ENCODE measurements at regions not wholly inside any gene's neighbourhood (a gene's known extent, or its start where the extent isn't known, plus 50 kb on each side); places are given as distances from the start of the nearest gene placed in this dataset.
"Not testable (repeated sequence)": the region's sequence is repeated elsewhere in the genome, so short reads cannot be mapped to it uniquely, and the experiment has no call there.

GRCh38 chr16:29217752-29218126, 188.8 kb downstream of the NPIPB11 start:
- DNase-seq; in situ Hi-C loops (cut with MboI; ENCODE audit: low pct_unique_long_range_greater_than_20kb, low sequenced_read_pairs): not testable (repeated sequence)

DNA sequence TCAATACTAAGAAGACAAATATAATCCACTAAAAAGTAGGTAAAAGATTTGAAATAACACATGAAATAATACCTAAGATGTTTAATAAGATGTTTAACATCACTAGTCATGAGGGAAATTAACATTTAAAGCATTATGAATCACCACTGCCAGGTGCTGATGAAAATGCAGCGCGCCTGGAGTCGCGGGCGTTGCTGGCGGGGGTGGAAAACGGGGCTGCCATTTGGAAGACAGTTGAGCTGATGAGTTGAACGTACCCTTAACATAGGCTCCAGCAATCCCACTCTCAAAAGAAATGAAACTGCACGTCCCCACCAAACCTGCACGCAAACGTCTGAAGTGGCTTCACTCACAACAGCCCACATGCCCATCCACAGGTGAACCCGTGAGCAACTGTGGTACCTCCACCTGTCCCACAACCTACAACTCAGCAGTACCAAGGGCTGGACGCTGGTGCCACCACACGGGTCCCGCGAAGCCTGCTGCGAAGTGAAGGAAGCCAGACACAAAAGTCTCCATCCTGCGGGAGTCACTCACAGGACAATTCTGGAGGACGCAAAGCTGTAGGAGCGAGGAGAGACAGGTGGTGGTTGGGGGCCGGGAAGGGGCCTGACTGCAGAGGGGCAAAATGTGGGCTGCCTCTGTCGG, 189.3 kb downstream of the NPIPB11 start:
- DNase-seq; in situ Hi-C loops (cut with MboI; ENCODE audit: low pct_unique_long_range_greater_than_20kb, low sequenced_read_pairs): not testable (repeated sequence)

DNA sequence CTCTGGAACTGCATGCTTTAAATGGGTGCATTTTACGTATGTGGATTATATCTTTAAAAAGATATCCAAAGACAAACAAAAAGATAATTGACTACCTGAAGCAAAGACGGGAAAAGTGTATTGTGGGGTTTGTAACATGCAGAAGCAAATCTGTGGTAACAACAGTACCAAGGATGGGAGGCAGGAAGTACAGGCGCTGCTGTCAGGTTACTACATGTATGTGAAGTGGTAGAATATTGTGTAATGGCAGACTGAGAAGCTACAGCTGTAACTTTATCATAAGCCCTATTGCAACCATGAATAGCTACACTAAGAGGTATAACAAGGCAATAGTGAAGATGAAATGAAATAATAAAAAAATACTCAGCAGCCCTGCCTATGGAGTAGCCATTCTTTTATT, 192.7 kb downstream of the NPIPB11 start:
- in situ Hi-C loops (cut with MboI; ENCODE audit: low pct_unique_long_range_greater_than_20kb, low sequenced_read_pairs); DNase-seq: not testable (repeated sequence)

DNA sequence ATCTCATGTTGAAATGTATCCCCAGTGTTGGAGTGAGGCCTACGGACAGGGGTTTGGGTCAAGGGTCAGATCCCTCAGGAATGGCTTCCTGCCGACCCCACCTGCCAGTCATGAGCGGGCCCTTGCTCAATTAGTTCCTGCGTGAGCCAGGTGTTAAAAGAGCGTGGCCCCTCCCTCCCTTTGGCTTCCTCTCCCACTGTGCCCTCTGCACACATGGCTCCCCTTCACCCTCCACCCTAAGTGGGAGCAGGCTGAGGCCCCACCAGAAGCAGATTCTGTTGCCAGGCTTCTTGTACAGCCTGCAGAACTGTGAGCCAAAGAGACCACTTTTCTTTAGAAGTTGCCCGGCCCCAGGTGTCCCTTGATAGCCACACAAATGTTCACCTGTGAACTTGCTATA, 193.3 kb downstream of the NPIPB11 start:
- DNase-seq; in situ Hi-C loops (cut with MboI; ENCODE audit: low pct_unique_long_range_greater_than_20kb, low sequenced_read_pairs): not testable (repeated sequence)

DNA sequence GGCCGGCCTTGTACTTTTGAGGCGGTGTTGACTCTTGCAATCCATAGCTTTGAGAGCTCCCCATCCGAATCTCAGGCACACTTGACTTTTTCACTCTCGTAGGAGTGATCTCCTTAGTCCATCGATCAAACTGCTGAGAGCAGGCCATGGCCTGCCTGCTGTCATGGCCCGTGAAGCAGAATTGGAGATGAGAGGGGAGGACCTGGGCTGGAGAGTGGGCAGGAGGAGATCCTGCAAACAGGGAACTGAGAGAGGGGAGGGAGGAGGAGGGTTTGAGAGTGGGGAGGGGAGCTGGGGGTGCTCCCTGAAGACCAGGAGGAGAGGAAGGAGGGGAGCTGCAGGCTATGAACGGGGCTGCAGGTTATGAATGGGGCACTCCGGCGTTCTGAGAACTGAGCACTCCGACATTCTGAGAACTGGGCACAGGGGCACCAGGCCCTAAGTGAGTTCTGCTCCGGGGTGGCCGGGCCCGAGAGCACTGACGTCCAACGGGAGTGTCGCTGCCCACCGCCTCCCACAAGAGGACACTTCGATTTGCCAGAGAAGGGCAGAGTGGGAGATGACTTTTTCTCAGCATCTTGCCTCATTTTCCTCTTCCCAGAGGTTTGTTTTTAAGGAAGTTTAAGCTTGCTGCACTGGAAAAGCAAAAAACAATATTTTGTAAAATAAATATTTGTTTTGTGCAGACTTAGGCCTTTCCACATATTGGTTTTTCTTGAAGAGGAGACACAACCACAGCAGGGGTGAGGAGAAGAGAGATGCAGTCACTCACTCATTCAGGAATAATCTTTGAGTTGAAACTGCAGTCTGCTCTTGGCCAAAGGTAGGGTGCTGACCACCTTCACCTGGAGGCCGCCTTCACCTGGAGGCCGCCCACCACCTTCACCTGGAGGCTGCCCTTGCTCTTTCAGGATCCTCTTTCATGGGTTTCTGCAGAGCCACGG, 194.2 kb downstream of the NPIPB11 start:
- in situ Hi-C loops (cut with MboI; ENCODE audit: low pct_unique_long_range_greater_than_20kb, low sequenced_read_pairs), result not testable (repeated sequence)

GRCh38 chr16:29211456-29211855, 195.1 kb downstream of the NPIPB11 start:
- DNase-seq; in situ Hi-C loops (cut with MboI; ENCODE audit: low pct_unique_long_range_greater_than_20kb, low sequenced_read_pairs): not testable (repeated sequence)

More for the DNA sequence above, 194.2 kb downstream of the NPIPB11 start:
- DNase-seq, result not testable (repeated sequence)

GRCh38 chr16:29210299-29211150, 196.0 kb downstream of the NPIPB11 start:
- DNase-seq; in situ Hi-C loops (cut with MboI; ENCODE audit: low pct_unique_long_range_greater_than_20kb, low sequenced_read_pairs): not testable (repeated sequence)

- DNase-seq; in situ Hi-C loops (cut with MboI; ENCODE audit: low pct_unique_long_range_greater_than_20kb, low sequenced_read_pairs): not testable (repeated sequence)
Observed at GRCh38 chr16:29206120-29206519, 200.4 kb downstream of the NPIPB11 start.

DNA sequence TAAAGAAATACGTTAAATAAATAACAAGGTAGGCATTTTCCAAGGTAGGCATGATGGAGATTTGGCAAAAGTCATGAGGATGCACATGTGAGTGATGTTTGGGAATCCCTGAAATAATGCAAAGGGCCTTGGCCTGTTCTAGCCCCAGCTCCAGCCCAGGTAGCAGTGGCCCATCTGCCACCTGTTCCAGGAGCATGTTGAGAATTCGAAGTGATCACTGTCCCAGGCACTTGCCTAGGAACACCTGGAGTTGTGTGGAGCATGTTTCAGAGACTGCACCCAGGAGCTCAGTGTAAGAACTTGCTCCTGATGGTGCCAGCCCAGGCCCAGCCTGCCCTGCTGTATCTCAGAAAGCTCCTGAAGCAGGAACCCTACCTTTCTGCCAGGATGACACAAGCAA, 201.4 kb downstream of the NPIPB11 start:
- DNase-seq; in situ Hi-C loops (cut with MboI; ENCODE audit: low pct_unique_long_range_greater_than_20kb, low sequenced_read_pairs): not testable (repeated sequence)

GRCh38 chr16:29204806-29205135, 201.7 kb downstream of the NPIPB11 start:
- DNase-seq, result no peak
- in situ Hi-C loops (cut with MboI; ENCODE audit: low pct_unique_long_range_greater_than_20kb, low sequenced_read_pairs), result no loop called here

- in situ Hi-C loops (cut with MboI; ENCODE audit: low pct_unique_long_range_greater_than_20kb, low sequenced_read_pairs); DNase-seq: not testable (repeated sequence)
Observed at GRCh38 chr16:29203933-29204805, 202.3 kb downstream of the NPIPB11 start.

DNA sequence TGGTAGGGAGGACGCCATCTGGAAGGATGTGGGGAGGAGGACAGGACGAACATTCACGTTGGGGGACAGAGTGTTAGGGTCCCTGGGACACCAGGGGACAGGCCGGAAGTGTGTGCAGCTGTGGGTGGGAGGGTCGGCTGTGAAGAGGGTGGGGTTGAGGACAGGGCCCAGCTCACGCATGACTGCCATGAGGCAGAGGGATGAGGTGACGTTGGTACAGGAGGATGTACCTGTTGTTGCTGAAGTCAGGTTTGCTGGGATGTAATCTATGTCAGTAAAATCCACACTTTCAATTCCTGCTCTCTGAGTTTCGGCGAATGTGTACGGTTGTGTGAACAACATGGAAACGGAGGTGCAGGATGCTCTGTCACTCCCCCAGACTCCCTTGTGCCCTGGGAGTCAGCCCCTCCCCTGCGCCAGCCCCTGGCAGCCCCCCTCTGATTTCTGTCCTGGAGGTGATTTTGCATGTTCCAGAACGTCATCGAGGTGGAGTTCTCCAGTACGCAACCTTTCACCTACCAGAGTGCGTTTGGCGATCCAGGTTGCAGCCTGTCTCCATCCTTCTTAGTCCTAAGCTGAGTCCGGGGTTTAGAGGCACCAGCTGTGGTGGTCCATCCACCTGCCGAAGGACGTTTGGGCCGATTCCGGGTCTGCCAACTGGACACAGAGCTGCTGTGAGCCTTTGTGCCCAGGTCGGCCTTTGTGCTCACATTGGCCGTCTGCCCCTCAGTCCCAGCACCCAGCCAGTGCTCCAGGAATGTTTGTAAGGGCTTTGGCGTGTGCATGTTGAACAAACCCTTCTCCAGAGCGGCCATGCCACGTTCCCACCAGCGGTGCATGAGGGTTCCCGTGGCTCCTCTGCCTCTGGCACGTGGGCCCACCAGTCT, 203.2 kb downstream of the NPIPB11 start:
- in situ Hi-C loops (cut with MboI; ENCODE audit: low pct_unique_long_range_greater_than_20kb, low sequenced_read_pairs); DNase-seq: not testable (repeated sequence)

DNA sequence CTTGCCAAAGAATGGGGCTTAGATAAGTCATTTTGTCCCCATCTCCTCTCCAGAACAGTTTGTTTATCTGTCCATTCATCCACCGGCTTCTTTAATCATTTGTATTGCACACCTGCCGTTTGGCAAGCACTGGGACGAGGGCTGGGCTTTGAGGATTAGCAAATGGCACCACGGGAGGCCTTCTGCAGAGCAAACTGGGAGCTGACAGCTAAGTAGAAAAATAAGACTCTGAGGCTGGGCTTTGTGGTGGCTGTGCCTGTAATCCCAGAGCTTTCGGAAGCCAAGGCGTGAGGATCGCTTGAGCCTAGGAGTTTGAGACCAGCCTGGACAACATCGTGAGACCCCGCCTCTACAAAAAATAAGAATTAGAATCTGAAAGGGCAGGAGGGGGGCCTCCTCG, 203.9 kb downstream of the NPIPB11 start:
- not testable (repeated sequence) for DNase-seq

GRCh38 chr16:29202025-29202632, 204.4 kb downstream of the NPIPB11 start:
- DNase-seq; in situ Hi-C loops (cut with MboI; ENCODE audit: low pct_unique_long_range_greater_than_20kb, low sequenced_read_pairs): not testable (repeated sequence)

More for the DNA sequence above, 203.9 kb downstream of the NPIPB11 start:
- in situ Hi-C loops (cut with MboI; ENCODE audit: low pct_unique_long_range_greater_than_20kb, low sequenced_read_pairs), result not testable (repeated sequence)

- in situ Hi-C loops (cut with MboI; ENCODE audit: low pct_unique_long_range_greater_than_20kb, low sequenced_read_pairs), result not testable (repeated sequence)
Observed at GRCh38 chr16:29201296-29202024, 205.1 kb downstream of the NPIPB11 start.

GRCh38 chr16:29200681-29201080, 205.8 kb downstream of the NPIPB11 start:
- in situ Hi-C loops (cut with MboI; ENCODE audit: low pct_unique_long_range_greater_than_20kb, low sequenced_read_pairs); DNase-seq: not testable (repeated sequence)

More at GRCh38 chr16:29201296-29202024, 205.1 kb downstream of the NPIPB11 start:
- DNase-seq, result not testable (repeated sequence)
